NCI-H2171 treated with DMSO at 0.1 percent for 48 hours (cell line): ENCODE measurements at regions not wholly inside any gene's neighbourhood (a gene's known extent, or its start where the extent isn't known, plus 50 kb on each side); places are given as distances from the start of the nearest gene placed in this dataset.
"Not testable (repeated sequence)": the region's sequence is repeated elsewhere in the genome, so short reads cannot be mapped to it uniquely, and the experiment has no call there.

Experiments used
- DNase-seq: peaks from one replicate; lab custom pipeline; 2025; lab: John Stamatoyannopoulos, UW

DNA sequence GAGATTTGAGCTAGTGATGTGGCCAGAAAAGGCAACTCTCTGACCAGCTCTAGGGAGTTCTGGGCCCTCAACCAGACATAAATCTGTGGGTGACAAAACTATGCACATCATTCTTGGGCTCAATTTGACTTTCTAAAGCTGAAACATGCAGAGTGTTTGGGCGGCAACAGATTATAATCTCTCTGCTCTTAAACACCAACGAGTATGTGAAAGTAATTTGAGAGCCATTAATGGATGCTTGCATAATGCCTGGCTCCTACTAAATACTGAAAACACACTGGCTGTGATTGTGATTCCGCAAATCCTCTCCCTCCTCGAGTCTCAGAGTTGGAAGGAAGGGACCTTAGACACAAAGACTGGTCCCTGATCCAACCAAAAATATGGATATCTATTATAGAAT lies 186.7 kb downstream of the UACA start:
- DNase-seq, result peak; percentile 4

GRCh38 chr15:70576276-70576675 lies 187.1 kb downstream of the UACA start:
- DNase-seq, result no peak

DNA sequence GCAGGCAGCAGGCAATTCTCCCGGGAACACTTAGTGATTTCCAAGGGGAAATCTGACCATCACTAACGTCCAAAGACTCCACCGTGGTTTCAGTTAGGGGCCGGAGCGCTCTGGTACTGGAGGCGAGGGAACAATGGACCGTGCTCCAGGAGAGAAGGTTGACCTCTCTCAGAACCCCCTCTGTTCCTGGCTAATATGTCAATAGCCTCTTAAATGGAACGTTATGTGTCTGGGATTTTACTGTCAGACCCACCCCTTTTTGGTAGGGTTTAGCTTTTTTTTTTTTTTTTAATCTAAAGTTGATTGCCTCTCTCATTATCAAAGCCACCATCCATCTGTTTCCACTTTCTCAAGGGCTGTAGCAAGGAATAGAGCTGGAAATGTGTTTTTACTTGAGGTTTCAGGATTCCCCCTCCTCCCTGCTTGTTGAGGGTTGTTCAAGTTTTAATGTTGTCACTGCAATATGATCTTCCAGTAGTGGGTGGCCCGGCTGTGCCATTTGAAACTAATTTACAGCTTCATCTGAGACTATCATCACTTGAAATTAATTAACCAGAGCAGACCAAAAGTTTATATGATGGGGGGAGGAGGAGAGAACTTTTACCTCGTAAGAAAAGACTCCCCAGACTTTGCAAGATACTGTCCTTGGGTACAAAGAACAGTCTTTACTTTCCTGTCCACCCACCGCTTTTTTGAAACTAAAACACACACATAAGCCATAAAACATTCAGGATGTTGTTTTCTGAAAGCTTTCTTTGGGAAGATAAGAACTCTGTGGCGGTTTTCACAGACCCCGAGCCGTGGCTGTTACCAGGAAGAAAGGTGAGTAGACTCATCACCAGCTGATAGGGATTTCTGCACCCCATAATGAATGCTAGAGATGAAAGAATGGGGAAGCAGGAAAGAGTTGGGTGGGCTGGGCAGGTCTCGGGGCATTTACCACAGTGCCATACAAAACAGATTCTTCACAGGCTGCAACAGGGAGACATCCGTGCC lies 187.8 kb downstream of the UACA start:
- DNase-seq, result peak; percentile 90

GRCh38 chr15:70574325-70574724 lies 189.0 kb downstream of the UACA start:
- not testable (repeated sequence) for DNase-seq

- no peak for DNase-seq
Measured at GRCh38 chr15:70573121-70573850, 190.1 kb downstream of the UACA start.

DNA sequence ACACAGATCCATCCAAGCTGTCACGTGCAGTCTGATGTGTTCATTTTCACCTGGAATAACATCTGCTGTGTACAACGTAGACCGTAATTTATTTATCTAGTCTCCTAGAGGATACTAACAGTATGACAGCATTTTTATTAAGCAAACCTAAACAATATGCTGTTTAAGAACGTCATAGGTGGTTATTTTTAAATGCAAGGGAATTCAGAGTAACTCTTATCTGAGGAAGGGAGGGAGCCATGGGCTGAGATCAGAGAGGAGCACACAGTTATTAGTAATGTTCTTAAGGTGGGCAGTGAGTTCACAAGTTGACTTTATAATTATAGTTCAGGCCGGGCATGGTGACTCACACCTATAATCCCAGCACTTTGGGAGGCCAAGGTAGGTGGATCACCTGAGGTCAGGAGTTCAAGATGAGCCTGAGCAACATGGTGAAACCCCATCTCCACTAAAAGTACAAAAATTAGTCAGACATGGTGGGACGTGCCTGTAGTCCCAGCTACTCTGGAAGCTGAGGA lies 193.6 kb downstream of the UACA start:
- DNase-seq, result peak; percentile 61

- DNase-seq, result peak; percentile 32
Measured at GRCh38 chr15:70569091-70569713, 194.2 kb downstream of the UACA start.

GRCh38 chr15:70566989-70567388 lies 196.4 kb downstream of the UACA start:
- DNase-seq, result no peak

GRCh38 chr15:70566047-70566835 lies 197.1 kb downstream of the UACA start:
- peak; percentile 7 for DNase-seq

- DNase-seq, result no peak
Measured at GRCh38 chr15:70563561-70564095, 199.7 kb downstream of the UACA start.

DNA sequence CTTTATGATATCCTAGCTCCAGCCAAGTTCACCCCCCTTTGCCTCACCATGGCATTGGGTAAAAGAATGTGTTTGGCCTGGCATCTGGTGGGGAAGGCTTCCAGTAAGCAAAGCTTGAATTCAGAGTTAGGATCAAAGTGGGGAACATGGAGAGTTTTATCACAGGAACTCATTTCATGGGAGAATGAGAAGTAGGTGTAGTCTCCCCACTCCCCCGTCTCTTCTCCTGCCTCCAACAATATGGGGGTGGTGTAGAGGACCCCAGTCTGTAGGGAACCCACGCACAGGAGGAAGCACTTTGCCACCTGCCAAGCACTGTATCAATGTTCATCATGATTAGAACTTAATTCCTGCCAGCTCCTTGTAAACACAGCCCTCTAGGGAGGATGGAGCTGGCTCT lies 200.5 kb downstream of the UACA start:
- peak; percentile 80 for DNase-seq

GRCh38 chr15:70561885-70562284 lies 201.5 kb downstream of the UACA start:
- no peak for DNase-seq

DNA sequence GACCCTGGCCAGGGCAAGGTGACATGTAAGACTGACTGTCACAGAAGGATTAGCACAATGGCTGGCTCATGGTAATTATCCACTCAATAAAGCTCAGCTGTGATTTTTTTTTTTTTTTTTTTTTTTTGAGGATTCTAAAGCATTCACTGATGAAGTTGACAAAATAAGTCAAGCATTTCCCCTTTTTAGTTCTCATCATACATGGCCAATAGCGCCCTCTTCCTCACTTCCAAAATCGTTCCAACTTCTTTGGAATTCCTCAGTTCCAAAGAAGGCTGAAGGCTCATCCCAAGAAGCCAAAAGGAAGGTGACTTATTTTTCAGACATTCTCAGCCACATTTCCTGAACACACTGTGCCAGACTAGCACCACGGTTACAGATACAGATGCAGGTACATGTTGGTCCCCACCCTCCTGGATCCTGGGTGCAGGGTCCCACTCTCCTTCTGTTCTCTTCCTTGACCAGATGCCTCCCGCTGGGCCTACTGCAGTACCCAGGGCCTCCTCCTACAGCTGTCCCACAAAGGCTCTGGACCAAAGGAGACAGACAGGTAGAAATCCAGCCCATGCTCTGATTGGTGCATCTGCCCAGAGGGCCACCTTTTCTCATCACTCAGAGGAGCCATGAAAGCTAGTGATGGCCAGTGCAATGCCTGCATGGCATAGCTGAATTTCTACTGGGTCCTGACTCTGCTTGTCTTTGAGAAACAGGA lies 202.6 kb downstream of the UACA start:
- peak; percentile 5 for DNase-seq

DNA sequence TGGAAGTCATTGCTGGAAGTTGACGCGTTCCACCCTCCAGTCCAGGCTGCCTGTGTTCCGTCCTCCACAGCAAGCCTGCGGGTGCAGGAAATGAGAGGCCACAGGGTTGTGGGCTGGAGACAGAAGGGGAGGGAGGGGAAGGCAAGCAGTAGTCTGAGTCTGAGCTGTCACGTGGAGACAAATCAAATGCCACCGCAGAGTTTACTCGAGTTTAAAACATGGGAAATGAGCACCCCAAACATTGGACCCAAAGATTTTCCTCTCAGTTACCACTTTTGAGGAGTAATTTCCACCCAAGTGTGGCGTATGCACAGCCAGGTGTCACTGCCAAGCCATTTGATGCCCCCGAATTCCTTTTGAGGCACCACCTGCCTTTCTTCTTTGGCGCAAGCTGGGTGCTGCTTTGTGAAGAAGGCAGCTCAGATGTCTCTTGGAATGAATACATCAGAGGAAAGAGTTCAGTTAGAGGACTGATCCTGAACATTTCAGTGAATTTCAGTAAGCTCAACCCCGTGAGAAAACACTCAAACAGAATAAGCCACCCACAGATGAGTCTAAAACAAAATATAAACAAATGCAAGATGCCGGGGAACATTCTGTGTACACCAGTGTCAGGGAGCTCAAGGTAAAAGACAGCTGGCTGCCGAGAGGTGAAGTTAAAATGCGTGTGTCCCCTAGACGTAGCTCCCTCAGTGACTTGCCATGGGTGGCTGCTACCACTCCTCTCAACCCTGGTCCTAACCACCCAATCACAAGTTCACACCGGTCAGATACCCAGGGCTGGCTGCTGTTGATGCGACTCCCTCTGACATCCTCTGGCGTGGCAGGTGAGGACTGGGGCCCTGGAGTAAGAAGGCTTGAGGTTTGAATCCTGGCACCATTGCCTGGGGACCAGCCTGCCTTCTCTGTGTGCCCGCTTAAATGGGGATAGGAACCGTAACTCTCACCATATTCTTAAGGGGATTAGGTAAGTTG lies 203.8 kb downstream of the UACA start:
- peak; percentile 48 for DNase-seq

GRCh38 chr15:70558406-70559264 lies 204.7 kb downstream of the UACA start:
- DNase-seq, result no peak

GRCh38 chr15:70557521-70558258 lies 205.7 kb downstream of the UACA start:
- DNase-seq, result peak; percentile 6

DNA sequence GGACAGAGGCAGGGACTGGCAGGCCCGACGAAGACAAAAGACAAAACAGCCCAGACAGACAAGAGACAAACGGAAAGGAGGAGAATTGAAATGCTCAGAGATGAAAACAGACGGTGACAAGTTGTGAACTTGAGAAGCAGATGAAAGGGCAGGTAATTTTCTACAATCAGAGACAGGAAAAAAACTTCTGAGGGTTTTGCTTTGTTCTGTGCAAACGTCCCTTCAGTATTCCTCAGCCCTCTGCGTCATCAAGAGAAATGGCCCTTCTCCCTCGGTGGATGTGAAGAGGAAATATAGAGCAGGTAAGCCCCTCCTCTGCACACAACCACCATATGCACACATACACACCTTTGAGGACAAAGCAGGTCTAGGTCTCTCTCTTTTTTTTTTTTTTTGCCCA lies 206.6 kb downstream of the UACA start:
- no peak for DNase-seq
